Type B pancreatic cell (in vitro differentiated cells): ENCODE measurements at regions not wholly inside any gene's neighbourhood (a gene's known extent, or its start where the extent isn't known, plus 50 kb on each side); places are given as distances from the start of the nearest gene placed in this dataset.
"Not testable (repeated sequence)": the region's sequence is repeated elsewhere in the genome, so short reads cannot be mapped to it uniquely, and the experiment has no call there.

Source experiments
- DNase-seq: peaks from one replicate; pipeline ENCODE4 v3.0.0; 2021; ENCODE audit warnings: mixed read lengths; ENCODE audit not compliant: unreplicated experiment; ENCODE audit errors: extremely low spot score
- H3K27ac Mint-ChIP-seq: 2 replicates; pipeline ENCODE4 v1.8.0; 2021; ENCODE audit warnings: mild to moderate bottlenecking, mixed read lengths
- H3K27me3 Mint-ChIP-seq: 2 replicates; pipeline ENCODE4 v1.8.0; 2021; ENCODE audit warnings: mixed read lengths
- H3K36me3 Mint-ChIP-seq: 2 replicates; pipeline ENCODE4 v1.8.0; 2021; ENCODE audit warnings: mixed read lengths
- H3K4me1 Mint-ChIP-seq: one replicate; pipeline ENCODE4 v1.8.0; 2021; ENCODE audit warnings: mixed read lengths; ENCODE audit not compliant: unreplicated experiment
- H3K4me3 Mint-ChIP-seq: 2 replicates; pipeline ENCODE4 v1.8.0; 2021; ENCODE audit warnings: mild to moderate bottlenecking, mixed read lengths
- H3K9me3 Mint-ChIP-seq: 2 replicates; pipeline ENCODE4 v1.8.0; 2021; ENCODE audit warnings: mixed read lengths
- TF ChIP-seq, protein P1 (sequence below): fragments of 200-600 bp; sonication (generic); conservative IDR thresholded peaks from 2 replicates; pipeline ENCODE4 v1.5.0; 2021; ENCODE audit warnings: antibody characterized with exemption, mild to moderate bottlenecking

DNA sequence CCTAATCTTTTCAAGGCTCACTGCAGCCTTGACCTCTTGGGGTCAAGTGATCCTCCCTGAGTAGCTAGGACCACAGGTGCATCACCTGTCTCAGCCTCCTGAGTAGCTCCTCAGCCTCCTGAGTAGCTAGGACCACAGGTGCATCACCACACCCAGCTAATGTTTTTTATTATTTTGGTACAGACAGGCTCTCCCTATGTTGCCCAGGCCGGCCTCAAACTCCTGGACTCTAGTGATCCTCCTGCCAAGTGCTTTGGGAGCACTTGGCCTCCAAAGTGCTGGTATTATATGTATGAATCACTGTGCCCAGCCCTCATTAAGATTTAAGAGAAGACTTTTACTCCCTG lies 58.5 kb upstream of the S1PR1 start:
- H3K4me1 Mint-ChIP-seq = no peaks in the 10 kb centered on the region
- H3K27me3 Mint-ChIP-seq = peaks cover 2% of the 10 kb centered on the region
- no peak overlapping the region for H3K4me3 Mint-ChIP-seq
- TF ChIP-seq, protein P1, sequence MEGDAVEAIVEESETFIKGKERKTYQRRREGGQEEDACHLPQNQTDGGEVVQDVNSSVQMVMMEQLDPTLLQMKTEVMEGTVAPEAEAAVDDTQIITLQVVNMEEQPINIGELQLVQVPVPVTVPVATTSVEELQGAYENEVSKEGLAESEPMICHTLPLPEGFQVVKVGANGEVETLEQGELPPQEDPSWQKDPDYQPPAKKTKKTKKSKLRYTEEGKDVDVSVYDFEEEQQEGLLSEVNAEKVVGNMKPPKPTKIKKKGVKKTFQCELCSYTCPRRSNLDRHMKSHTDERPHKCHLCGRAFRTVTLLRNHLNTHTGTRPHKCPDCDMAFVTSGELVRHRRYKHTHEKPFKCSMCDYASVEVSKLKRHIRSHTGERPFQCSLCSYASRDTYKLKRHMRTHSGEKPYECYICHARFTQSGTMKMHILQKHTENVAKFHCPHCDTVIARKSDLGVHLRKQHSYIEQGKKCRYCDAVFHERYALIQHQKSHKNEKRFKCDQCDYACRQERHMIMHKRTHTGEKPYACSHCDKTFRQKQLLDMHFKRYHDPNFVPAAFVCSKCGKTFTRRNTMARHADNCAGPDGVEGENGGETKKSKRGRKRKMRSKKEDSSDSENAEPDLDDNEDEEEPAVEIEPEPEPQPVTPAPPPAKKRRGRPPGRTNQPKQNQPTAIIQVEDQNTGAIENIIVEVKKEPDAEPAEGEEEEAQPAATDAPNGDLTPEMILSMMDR = no peak
- no peaks in the 10 kb centered on the region for H3K36me3 Mint-ChIP-seq
- H3K9me3 Mint-ChIP-seq = no peaks in the 10 kb centered on the region
- DNase-seq = no peak
- no peak overlapping the region for H3K27ac Mint-ChIP-seq

DNA sequence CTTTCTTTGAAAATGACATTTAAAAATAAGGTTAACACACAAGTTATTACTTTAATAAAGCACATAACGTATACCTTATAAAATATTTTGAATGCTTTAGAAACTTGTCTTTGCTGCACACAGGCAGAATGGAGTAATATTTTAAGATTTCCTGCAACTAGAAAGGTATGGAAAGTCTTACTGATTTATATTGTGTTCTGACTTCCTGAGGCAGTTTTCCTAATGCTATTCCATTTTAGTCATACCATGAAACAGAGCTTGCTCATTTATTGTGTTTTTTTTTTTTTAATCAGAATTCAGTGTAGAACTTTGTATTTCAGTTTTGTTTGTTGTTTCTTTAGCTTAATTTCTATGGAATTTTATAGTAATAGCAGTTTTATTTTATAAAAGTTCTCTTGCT lies 60.9 kb upstream of the S1PR1 start:
- TF ChIP-seq, protein P1 = no peak
- Mint-ChIP-seq H3K36me3 (no peaks in the 10 kb centered on the region), H3K4me1 (no peaks in the 10 kb centered on the region), H3K9me3 (no peaks in the 10 kb centered on the region), H3K27me3 (no peaks in the 10 kb centered on the region), H3K4me3 (no peak overlapping the region), H3K27ac (no peak overlapping the region)
- no peak for DNase-seq

DNA sequence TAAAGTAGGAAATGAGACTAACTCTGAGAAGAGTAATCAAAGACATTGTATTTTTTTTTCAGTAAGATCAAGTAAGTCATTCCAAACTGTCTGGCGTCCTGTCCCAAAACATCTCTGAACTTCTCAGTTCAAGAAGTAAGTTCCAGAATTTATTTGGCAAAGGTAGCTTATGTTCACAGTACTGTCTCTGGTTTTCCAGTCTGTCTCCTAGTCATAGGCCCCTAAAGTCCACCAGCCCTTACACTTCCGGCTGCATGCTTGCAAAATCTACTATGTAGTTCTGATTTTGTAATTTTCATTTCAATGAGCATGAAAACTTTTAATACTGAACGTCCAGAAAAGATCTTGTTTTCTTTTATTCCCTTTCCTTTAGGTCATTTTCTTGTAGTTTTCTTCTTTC lies 61.4 kb upstream of the S1PR1 start:
- Mint-ChIP-seq H3K9me3 (no peaks in the 10 kb centered on the region), H3K4me1 (no peaks in the 10 kb centered on the region), H3K4me3 (no peak overlapping the region), H3K27me3 (no peaks in the 10 kb centered on the region), H3K27ac (no peak overlapping the region), H3K36me3 (no peaks in the 10 kb centered on the region)
- no peak for DNase-seq
- TF ChIP-seq, protein P1 = no peak

DNA sequence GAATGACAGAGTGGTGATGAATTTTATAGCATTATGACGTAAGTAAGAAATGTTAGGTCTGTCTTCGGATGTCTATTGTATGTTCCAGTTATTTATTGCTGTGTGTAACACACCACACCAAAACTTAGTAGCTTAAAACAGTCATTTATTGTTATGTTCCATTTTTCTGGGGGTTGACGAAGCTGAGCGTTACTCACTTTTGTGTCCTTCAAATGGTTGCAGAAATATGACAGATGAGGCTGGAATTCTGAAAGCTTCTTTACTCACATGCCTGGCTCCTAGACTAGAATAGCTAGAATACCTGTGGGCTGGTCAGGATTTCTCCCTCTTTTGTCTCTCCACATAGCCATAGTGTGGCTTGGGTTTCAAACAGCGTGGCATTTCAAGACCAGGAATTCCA lies 62.1 kb upstream of the S1PR1 start:
- Mint-ChIP-seq H3K27me3 (no peaks in the 10 kb centered on the region), H3K9me3 (no peaks in the 10 kb centered on the region), H3K27ac (no peak overlapping the region), H3K36me3 (no peaks in the 10 kb centered on the region), H3K4me3 (no peak overlapping the region), H3K4me1 (no peaks in the 10 kb centered on the region)
- TF ChIP-seq, protein P1 = no peak
- DNase-seq = no peak

DNA sequence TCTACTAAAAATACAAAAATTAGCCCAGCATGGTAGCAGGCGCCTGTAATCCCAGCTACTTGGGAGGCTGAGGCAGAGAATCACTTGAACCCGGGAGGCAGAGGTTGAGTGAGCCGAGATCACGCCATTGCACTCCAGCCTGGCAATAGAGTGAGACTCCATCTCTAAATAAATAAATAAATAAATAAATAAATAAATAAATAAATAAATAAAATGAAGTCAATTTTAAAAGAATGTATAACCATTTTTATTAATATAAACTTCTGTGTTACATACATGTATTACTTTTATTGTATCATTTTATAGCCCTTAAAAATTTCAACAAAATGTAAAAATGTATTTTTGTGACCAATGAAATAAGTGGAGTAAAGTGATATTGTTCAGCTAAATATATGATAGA lies 62.5 kb upstream of the S1PR1 start:
- H3K9me3 Mint-ChIP-seq, H3K36me3 Mint-ChIP-seq, H3K27ac Mint-ChIP-seq, H3K27me3 Mint-ChIP-seq, H3K4me1 Mint-ChIP-seq, DNase-seq, H3K4me3 Mint-ChIP-seq: not testable (repeated sequence)

DNA sequence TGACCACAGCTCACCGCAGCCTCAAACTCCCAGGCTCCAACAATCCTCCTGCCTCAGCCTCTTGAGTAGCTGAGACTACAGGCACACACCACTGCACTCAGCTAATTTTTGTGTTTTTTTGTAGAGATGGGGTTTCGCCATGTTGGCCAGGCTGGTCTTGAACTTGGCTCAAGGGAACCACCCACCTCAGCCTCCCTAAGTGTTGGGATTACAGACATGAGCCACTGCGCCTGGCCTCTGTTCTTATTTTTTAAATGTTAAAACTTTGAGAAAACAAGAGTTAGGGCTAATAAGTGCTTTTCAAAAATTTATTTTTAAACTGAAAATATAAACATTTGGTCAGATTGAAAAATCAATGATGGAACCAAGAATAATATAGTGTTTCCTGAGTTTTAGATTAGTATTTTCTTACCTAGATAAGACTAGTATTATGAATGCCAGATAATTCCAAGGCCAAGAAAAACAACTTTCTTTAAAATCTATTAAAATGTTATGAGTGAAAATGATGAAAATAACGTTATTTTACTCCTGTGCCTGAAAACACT lies 66.2 kb upstream of the S1PR1 start:
- Mint-ChIP-seq H3K27ac (no peak overlapping the region), H3K9me3 (no peaks in the 10 kb centered on the region), H3K4me3 (no peak overlapping the region), H3K27me3 (no peaks in the 10 kb centered on the region), H3K36me3 (no peaks in the 10 kb centered on the region), H3K4me1 (no peaks in the 10 kb centered on the region)
- DNase-seq = no peak
- TF ChIP-seq, protein P1 = no peak
